GM18498 (cell line): ENCODE measurements at regions not wholly inside any gene's neighbourhood (a gene's known extent, or its start where the extent isn't known, plus 50 kb on each side); places are given as distances from the start of the nearest gene placed in this dataset.
"Not testable (repeated sequence)": the region's sequence is repeated elsewhere in the genome, so short reads cannot be mapped to it uniquely, and the experiment has no call there.

Experiments
- ATAC-seq: cut with Tn5 transposase; IDR thresholded peaks from one replicate; pipeline ENCODE4 v1.9.1; 2021; ENCODE audit warnings: mild to moderate bottlenecking, moderate library complexity; ENCODE audit not compliant: unreplicated experiment

GRCh38 chr6:71810880-71811279 lies 75.5 kb upstream of the RIMS1 start:
- ATAC-seq = no peak

GRCh38 chr6:71822625-71823024 lies 63.7 kb upstream of the RIMS1 start:
- no peak for ATAC-seq

GRCh38 chr6:71832110-71832764 lies 54.1 kb upstream of the RIMS1 start:
- not testable (repeated sequence) for ATAC-seq
